Tibial nerve (tissue), 4 donors: ENCODE measurements at regions not wholly inside any gene's neighbourhood (a gene's known extent, or its start where the extent isn't known, plus 50 kb on each side); places are given as distances from the start of the nearest gene placed in this dataset.

ENCODE experiments used
- DNase-seq, 2 donors: peaks; one replicate each; pipeline ENCODE4 v3.0.0-alpha.2; 2019; ENCODE audit warnings: low spot score in 2 of 2
- H3K27ac ChIP-seq, 4 donors: fragments of 200-600 bp; sonication (generic) in 3 of 4; one replicate each; pipeline ENCODE4 v1.5.1; 2017 to 2019; ENCODE audit warnings: mild to moderate bottlenecking in 1 of 4
- H3K27me3 ChIP-seq, 2 donors: fragments of 200-600 bp; sonication (generic) in 1 of 2; one replicate each; pipeline versions ENCODE4 v1.5.1 to v1.6.0; 2017 to 2019
- H3K36me3 ChIP-seq, 3 donors: fragments of 200-600 bp; sonication (generic); one replicate each; pipeline ENCODE4 v1.5.1; 2018 to 2019
- H3K4me1 ChIP-seq, 4 donors: fragments of 200-600 bp; sonication (generic) in 3 of 4; one replicate each; pipeline ENCODE4 v1.5.1; 2017 to 2019
- H3K4me3 ChIP-seq, 4 donors: fragments of 200-600 bp; sonication (generic) in 3 of 4; one replicate each; pipeline ENCODE4 v1.5.1; 2017 to 2019; ENCODE audit warnings: mild to moderate bottlenecking in 1 of 4, moderate library complexity in 1 of 4
- H3K9me3 ChIP-seq, 4 donors: fragments of 200-600 bp; sonication (generic) in 3 of 4; one replicate each; pipeline ENCODE4 v1.5.1; 2017 to 2019
- EP300 ChIP-seq, 2 donors: sonication (generic); formaldehyde crosslinking; IDR thresholded peaks; one replicate each; pipeline ENCODE4 v1.6.1; 2017; ENCODE audit warnings: antibody characterized with exemption in 2 of 2, mild to moderate bottlenecking in 1 of 2
- POLR2A ChIP-seq, 2 donors: fragments of 450-650 bp; IDR thresholded peaks; one replicate each; pipeline ENCODE4 v1.6.1; 2017; ENCODE audit warnings: antibody characterized with exemption in 2 of 2, mild to moderate bottlenecking in 2 of 2, moderate library complexity in 2 of 2
- WGBS, 2 donors: methylation state at CpG; one replicate each; pipeline ENCODE4 v1.1.5; 2018; 5-methylcytosine and 5-hydroxymethylcytosine counted together
- TF ChIP-seq, protein P1 (sequence below), 5 experiments: fragments of 200-600 bp in 3 of 5; fragments of 450-650 bp in 2 of 5; sonication (generic) in 3 of 5; IDR thresholded peaks; one replicate each; pipeline ENCODE4 v1.5.1; 2016 to 2019; ENCODE audit warnings: antibody characterized with exemption in 5 of 5, mild to moderate bottlenecking in 3 of 5, moderate library complexity in 2 of 5

DNA sequence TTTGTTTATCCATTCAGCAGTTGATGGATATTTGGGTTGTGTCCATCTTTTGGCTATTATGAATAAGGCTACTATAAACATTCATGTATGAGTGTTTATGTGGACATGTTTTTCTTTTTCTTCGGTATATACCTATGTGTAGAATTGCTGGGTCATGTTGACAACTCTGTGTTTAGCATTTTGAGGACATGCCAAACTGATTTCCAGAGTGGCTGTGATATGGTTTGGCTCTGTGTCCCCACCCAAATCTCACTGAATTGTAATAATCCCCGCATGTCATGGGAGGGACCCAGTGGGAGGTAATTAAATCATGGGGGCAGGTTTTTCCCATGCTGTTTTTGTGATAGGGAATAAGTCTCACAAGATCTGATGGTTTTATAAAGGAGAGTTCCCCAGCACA, 439.7 kb downstream of the UTRN start:
- no peak overlapping the region for H3K4me3 ChIP-seq
- TF ChIP-seq, protein P1, sequence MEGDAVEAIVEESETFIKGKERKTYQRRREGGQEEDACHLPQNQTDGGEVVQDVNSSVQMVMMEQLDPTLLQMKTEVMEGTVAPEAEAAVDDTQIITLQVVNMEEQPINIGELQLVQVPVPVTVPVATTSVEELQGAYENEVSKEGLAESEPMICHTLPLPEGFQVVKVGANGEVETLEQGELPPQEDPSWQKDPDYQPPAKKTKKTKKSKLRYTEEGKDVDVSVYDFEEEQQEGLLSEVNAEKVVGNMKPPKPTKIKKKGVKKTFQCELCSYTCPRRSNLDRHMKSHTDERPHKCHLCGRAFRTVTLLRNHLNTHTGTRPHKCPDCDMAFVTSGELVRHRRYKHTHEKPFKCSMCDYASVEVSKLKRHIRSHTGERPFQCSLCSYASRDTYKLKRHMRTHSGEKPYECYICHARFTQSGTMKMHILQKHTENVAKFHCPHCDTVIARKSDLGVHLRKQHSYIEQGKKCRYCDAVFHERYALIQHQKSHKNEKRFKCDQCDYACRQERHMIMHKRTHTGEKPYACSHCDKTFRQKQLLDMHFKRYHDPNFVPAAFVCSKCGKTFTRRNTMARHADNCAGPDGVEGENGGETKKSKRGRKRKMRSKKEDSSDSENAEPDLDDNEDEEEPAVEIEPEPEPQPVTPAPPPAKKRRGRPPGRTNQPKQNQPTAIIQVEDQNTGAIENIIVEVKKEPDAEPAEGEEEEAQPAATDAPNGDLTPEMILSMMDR (IDR thresholded peaks at IDR 0.05): no peak
- no peak for TF ChIP-seq EP300 (IDR thresholded peaks at IDR 0.05)
- TF ChIP-seq POLR2A (IDR thresholded peaks at IDR 0.05): no peak
- no peaks in the 10 kb centered on the region for H3K27me3 ChIP-seq
- DNase-seq: no peak
- peaks cover 0 to 20% (median 0%) of the 10 kb centered on the region in 3 donors for H3K36me3 ChIP-seq
- no peaks in the 10 kb centered on the region for H3K4me1 ChIP-seq
- H3K9me3 ChIP-seq: no peaks in the 10 kb centered on the region
- no peak overlapping the region for H3K27ac ChIP-seq
- 74 to 78% methylated on average over 2 of the region's 2 CpGs for WGBS, 2 donors

DNA sequence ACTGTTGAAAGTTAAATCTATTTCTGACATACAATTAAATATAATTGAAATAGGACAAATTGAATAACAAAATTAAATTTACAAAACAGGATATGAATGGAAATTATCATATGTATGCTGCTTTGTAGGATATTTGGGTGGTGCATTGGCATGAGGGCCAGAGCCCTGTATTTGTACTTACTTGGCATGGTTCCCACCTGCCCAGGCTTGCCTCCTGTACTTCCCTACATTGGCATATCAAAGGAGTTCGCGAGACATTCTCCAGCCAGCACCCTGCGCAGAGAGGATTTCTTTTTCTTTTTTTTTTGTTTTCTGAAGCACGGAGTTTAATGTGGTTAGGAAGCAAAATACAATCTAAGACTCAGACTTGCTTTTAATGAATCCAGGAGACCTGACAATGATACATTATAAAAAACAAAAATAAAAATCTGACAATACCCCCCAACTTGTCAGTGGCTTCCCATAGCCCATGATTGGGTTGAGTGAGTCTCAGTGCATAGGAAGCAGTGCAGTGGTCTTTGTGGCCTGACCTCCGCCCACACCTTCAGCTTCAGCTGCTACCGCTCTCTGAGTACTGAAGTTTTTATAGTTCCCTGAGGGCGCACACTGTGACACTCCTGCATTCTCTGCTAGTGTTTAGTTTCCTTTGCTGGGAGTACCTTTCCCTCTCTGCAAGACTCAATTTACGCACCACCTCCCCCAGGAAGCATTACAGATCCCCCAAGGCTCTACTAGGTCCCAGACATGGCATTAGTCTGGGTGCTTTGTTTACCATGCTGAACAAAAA, 440.8 kb downstream of the UTRN start:
- Histone ChIP-seq H3K27me3 (no peaks in the 10 kb centered on the region), H3K27ac (no peak overlapping the region), H3K9me3 (no peaks in the 10 kb centered on the region), H3K36me3 (peaks cover 0 to 12% (median 0%) of the 10 kb centered on the region in 3 donors), H3K4me3 (no peak overlapping the region), H3K4me1 (no peaks in the 10 kb centered on the region)
- TF ChIP-seq, protein P1 (IDR thresholded peaks at IDR 0.05): no peak
- TF ChIP-seq EP300 (IDR thresholded peaks at IDR 0.05) (no peak), POLR2A (IDR thresholded peaks at IDR 0.05) (no peak)
- DNase-seq: no peak
- WGBS, 2 donors: 74 to 82% methylated on average over 8 of the region's 8 CpGs

DNA sequence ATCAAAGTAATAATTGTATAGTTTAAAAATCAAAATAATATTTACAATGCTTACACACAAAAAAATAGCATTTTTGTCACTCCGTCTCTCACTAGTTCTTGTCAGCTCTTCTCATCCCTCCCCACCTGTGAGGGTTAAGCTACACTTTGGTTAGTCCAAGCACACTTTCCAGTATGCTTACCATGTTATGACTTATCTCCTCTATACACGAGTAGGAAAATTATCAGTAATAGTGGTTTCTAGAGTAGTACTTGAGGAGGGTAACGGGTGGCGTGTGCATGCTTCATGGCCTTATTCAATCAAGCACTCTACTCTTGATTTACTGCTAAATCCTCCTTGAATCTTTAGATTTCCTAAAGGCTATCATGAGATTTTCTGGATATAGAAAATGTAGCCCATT, 443.7 kb downstream of the UTRN start:
- H3K4me3 ChIP-seq: no peak overlapping the region
- WGBS, 2 donors: 85 to 87% methylated on average over 4 of the region's 4 CpGs
- H3K9me3 ChIP-seq: no peaks in the 10 kb centered on the region
- no peak for TF ChIP-seq POLR2A (IDR thresholded peaks at IDR 0.05)
- TF ChIP-seq EP300 (IDR thresholded peaks at IDR 0.05): no peak
- TF ChIP-seq, protein P1 (IDR thresholded peaks at IDR 0.05): no peak
- peaks cover 0 to 28% (median 0%) of the 10 kb centered on the region in 3 donors for H3K36me3 ChIP-seq
- H3K27ac ChIP-seq: no peak overlapping the region
- no peaks in the 10 kb centered on the region for H3K27me3 ChIP-seq
- DNase-seq: no peak
- no peaks in the 10 kb centered on the region for H3K4me1 ChIP-seq

DNA sequence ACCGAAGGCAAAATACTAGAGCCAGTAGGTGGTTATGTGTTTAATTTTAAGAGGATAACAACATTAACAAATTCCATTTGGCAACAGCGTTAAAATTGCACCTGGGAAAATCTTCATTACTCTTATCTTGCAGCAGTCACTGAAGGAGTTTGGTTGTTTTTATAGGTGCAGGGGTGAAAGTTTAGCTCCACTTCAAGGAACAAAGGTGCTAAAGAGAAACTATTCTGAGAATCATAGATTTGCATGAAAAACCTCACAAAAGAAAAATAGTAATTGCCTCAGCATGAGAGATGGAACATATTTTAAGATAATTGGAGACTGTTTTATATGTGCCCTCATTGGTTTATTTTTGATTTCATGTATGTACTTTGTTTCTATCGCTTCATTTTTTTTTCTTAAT, 444.4 kb downstream of the UTRN start:
- 66 to 84% methylated on average over 3 of the region's 3 CpGs for WGBS, 2 donors
- no peak for DNase-seq
- Histone ChIP-seq H3K27me3 (no peaks in the 10 kb centered on the region), H3K9me3 (no peaks in the 10 kb centered on the region), H3K4me1 (no peaks in the 10 kb centered on the region), H3K4me3 (no peak overlapping the region), H3K27ac (no peak overlapping the region), H3K36me3 (peaks cover 0 to 35% (median 0%) of the 10 kb centered on the region in 3 donors)
- no peak for TF ChIP-seq POLR2A (IDR thresholded peaks at IDR 0.05)
- TF ChIP-seq EP300 (IDR thresholded peaks at IDR 0.05): no peak
- TF ChIP-seq, protein P1 (IDR thresholded peaks at IDR 0.05): no peak

DNA sequence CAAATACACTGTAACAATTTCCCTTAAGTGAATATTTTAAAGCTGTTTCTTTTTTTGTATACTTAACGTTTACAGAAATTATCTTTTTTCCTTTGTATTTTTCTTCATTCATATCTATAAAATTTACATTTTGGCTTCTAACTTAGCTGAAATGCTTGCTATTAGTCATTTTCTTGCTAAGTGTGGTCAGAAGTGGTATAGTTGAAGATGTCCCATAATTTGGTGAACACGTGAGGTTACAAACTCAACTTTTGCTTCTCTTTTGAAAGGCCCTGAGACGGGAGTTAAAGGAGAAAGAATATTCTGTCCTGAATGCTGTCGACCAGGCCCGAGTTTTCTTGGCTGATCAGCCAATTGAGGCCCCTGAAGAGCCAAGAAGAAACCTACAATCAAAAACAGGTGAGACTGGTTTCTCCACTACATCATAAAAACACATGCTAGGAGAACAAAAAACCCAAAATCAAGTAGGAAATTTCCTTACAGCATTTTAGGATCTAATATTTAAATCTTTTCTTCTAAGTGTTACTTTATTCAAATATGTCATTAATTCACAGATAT, 445.0 kb downstream of the UTRN start:
- H3K27me3 ChIP-seq: no peaks in the 10 kb centered on the region
- DNase-seq: no peak
- 78% methylated on average over 5 of the region's 5 CpGs for WGBS, 2 donors
- H3K4me1 ChIP-seq: no peaks in the 10 kb centered on the region
- no peak for TF ChIP-seq EP300 (IDR thresholded peaks at IDR 0.05)
- TF ChIP-seq, protein P1 (IDR thresholded peaks at IDR 0.05): no peak
- TF ChIP-seq POLR2A (IDR thresholded peaks at IDR 0.05): no peak
- H3K36me3 ChIP-seq: peaks cover 0 to 37% (median 0%) of the 10 kb centered on the region in 3 donors
- no peak overlapping the region for H3K27ac ChIP-seq
- H3K4me3 ChIP-seq: no peak overlapping the region
- H3K9me3 ChIP-seq: no peaks in the 10 kb centered on the region
